ENCODE measurements at regions not wholly inside any gene's neighbourhood (a gene's known extent, or its start where the extent isn't known, plus 50 kb on each side); places are given as distances from the start of the nearest gene placed in this dataset.

DNA sequence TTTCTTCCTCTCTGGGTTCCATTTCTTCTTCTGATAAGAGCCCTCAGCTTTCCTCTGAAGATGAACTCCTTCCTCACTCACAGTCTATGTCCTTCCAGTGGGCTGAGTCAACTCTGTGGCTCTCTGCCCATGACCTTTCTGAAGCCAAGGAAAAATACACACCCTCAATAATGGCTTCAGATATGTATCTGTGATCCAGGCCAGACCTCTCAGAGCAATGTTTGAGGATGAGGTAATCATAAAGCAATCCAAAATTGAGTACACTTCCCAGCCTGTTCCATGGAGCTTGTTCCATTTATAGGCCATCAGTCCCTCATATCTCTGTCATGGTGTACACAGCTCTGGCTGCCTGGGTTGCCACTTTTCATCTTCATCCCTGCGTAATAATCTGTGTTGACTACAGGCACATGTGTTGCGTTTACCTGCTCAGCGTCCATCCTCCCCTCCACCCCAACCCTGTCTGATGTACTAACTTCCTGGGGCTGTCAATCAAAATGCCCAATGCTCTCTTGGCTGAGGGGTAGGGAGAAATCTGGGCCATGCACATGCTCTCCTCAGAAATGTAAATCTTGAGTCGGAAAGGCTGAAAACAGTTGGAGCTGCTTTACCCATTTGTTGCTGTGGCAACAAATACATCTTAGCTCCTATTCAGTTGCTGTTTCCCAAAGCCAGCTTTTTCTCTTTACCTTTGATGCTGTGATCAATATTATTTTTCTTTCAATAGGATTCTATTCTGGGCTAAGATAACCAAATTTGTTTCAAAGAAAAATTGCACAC, 377.8 kb upstream of the TMEM132C start:
- Histone ChIP-seq H3K4me3 (no peak overlapping the region), H3K4me1 (no peaks in the 10 kb centered on the region), H3K9me3 (no peaks in the 10 kb centered on the region), H3K27ac (no peak overlapping the region), H3K36me3 (no peaks in the 10 kb centered on the region), H3K27me3 (no peaks in the 10 kb centered on the region)
- TF ChIP-seq, protein P1, sequence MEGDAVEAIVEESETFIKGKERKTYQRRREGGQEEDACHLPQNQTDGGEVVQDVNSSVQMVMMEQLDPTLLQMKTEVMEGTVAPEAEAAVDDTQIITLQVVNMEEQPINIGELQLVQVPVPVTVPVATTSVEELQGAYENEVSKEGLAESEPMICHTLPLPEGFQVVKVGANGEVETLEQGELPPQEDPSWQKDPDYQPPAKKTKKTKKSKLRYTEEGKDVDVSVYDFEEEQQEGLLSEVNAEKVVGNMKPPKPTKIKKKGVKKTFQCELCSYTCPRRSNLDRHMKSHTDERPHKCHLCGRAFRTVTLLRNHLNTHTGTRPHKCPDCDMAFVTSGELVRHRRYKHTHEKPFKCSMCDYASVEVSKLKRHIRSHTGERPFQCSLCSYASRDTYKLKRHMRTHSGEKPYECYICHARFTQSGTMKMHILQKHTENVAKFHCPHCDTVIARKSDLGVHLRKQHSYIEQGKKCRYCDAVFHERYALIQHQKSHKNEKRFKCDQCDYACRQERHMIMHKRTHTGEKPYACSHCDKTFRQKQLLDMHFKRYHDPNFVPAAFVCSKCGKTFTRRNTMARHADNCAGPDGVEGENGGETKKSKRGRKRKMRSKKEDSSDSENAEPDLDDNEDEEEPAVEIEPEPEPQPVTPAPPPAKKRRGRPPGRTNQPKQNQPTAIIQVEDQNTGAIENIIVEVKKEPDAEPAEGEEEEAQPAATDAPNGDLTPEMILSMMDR (IDR thresholded peaks at IDR 0.05): no peak
- no peak for TF ChIP-seq POLR2A (IDR thresholded peaks at IDR 0.05)
- DNase-seq: no peak
- WGBS, 2 donors: 72 to 73% methylated on average over 2 to 4 of the region's 4 CpGs
- intact Hi-C loops (cut with DNase I): no loop called here

DNA sequence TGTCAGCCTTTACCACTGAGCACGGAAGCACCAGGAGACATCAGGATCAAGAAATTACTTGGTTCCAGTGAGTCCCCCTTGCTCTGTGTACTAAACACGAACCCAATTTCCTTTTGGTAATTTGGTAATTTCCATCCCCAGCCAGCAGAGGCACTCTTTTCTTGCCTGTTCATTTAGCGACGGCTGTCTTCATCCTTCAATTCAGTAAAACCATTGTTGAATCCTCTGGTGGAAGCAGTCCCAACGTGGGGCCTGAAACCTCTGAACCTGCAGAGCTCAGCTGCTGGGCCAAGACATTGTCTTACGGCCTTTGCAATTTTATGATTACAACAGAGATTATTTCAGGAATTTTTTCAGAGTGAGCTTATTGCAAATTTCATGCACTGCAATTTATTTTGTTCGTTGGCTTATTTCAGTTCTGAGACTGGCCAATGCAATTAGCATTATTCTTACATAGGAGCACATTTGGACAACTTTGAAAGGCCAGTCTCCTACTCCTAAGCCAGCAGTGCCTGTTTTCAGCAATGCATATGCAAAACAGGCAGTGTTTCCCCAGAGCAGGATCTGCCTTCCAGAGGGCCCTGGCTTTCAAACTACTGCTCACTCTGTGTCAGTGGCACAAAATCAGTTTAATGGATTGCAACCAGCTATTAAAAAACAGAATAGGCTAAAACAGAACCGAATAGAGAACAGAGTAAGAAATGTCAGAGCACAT, 372.9 kb upstream of the TMEM132C start:
- no peak overlapping the region for H3K27ac ChIP-seq
- H3K36me3 ChIP-seq: no peaks in the 10 kb centered on the region
- intact Hi-C loops (cut with DNase I): no loop called here
- no peaks in the 10 kb centered on the region for H3K27me3 ChIP-seq
- 57 to 59% methylated on average over 8 of the region's 8 CpGs for WGBS, 2 donors
- H3K4me3 ChIP-seq: no peak overlapping the region
- TF ChIP-seq, protein P1 (IDR thresholded peaks at IDR 0.05): no peak
- no peak for TF ChIP-seq POLR2A (IDR thresholded peaks at IDR 0.05)
- DNase-seq: no peak
- no peaks in the 10 kb centered on the region for H3K4me1 ChIP-seq
- H3K9me3 ChIP-seq: no peaks in the 10 kb centered on the region

DNA sequence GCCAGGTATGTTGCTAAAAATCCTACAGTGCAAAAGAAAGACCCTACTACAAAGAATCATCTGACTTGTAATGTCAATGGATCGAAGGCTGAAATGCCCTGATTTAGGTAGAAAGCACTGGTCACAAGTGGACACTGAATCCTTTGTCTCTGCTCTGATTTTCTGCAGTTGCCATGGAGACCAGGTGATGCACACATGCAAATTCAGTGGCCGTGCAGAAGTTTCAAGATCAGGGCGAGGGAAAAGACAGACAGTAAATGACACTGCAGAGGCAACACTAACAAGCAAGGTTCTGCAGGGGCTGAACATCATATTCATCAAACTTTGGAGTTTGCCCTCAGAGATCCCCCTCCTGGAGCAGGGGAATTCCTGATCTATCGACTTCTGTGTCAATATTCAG, 370.3 kb upstream of the TMEM132C start:
- no peak overlapping the region for H3K27ac ChIP-seq
- no peaks in the 10 kb centered on the region for H3K27me3 ChIP-seq
- no peaks in the 10 kb centered on the region for H3K4me1 ChIP-seq
- no peak for DNase-seq
- TF ChIP-seq POLR2A (IDR thresholded peaks at IDR 0.05): no peak
- TF ChIP-seq, protein P1 (IDR thresholded peaks at IDR 0.05): no peak
- WGBS, 2 donors: 61 to 64% methylated on average over 4 of the region's 4 CpGs
- no peak overlapping the region for H3K4me3 ChIP-seq
- H3K36me3 ChIP-seq: no peaks in the 10 kb centered on the region
- H3K9me3 ChIP-seq: no peaks in the 10 kb centered on the region
- intact Hi-C loops (cut with DNase I): no loop called here

DNA sequence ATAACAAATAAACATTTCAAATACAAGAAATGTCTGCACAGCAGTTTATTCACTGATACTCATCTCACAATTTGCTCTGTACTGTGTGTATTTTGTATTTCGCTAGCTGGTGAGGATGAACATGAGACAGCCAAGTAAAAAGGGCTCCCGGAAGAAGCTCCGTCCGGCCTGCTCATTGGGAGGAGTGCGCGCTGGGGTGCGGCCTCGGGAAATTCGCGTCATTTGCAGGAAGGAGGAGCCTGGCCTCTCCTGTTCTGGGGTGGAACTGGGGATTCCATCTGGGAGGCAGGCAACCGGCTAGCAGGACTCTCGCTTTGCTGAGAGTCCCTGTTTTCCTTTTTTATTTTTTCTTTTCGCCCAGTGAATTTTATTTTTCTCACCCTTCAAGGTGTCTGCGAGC, 368.4 kb upstream of the TMEM132C start:
- intact Hi-C loops (cut with DNase I): no loop called here
- DNase-seq: no peak
- WGBS, 2 donors: 85 to 96% methylated on average over 14 of the region's 14 CpGs
- no peaks in the 10 kb centered on the region for H3K36me3 ChIP-seq
- H3K27me3 ChIP-seq: no peaks in the 10 kb centered on the region
- no peak for TF ChIP-seq POLR2A (IDR thresholded peaks at IDR 0.05)
- TF ChIP-seq, protein P1 (IDR thresholded peaks at IDR 0.05): no peak
- no peak overlapping the region for H3K4me3 ChIP-seq
- H3K27ac ChIP-seq: no peak overlapping the region
- no peaks in the 10 kb centered on the region for H3K4me1 ChIP-seq
- H3K9me3 ChIP-seq: no peaks in the 10 kb centered on the region

DNA sequence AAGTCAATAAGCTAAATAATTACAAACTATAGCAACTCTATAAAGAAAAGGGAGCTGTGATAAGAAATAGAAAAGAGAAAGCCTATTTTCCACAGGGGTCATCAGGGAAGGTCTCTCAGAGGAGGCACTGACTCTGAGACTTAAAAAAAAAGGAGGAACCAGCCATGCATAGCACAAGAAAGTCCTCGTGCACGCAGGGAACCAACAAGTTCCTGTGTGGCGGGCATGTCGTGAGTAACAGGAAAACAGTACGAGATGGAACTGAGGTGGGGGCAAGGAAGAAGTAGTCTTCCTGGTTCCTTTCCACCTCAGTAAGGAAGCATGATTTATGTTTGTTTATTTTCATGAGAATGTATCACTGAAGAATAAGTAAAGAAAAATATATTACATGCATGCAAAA, 367.0 kb upstream of the TMEM132C start:
- DNase-seq: no peak
- Histone ChIP-seq H3K27me3 (no peaks in the 10 kb centered on the region), H3K9me3 (no peaks in the 10 kb centered on the region), H3K36me3 (no peaks in the 10 kb centered on the region), H3K4me3 (no peak overlapping the region), H3K27ac (no peak overlapping the region), H3K4me1 (no peaks in the 10 kb centered on the region)
- no peak for TF ChIP-seq POLR2A (IDR thresholded peaks at IDR 0.05)
- TF ChIP-seq, protein P1 (IDR thresholded peaks at IDR 0.05): no peak
- intact Hi-C loops (cut with DNase I): no loop called here
- WGBS, 2 donors: 34 to 45% methylated on average over 5 of the region's 5 CpGs
